NCI-H2029 (cell line): ENCODE measurements at regions not wholly inside any gene's neighbourhood (a gene's known extent, or its start where the extent isn't known, plus 50 kb on each side); places are given as distances from the start of the nearest gene placed in this dataset.

Experiments used
- DNase-seq: peaks from one replicate; lab custom pipeline; 2025; lab: John Stamatoyannopoulos, UW

DNA sequence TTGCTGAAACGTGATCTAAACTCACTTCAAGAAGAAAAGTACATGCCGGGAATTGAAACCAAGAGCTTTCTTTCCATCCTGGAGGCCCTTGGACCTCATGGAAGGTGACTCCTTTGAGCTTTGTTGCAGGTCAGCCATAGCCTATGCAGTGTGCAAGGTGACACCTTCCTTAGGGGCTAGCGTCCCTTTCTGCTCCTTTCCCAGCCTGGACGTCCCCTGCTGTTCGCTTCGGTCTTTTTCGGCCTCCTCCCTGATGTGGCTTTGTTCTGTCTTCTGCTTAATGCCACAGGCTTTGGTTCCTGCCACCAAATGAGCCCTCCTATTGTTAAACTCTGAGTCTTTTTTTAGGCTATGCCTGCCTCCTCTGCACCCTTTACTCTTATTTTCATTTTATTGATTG, 308.8 kb downstream of the BRINP2 start:
- DNase-seq, result no peak

GRCh38 chr1:177476676-177477075, 305.9 kb downstream of the BRINP2 start:
- no peak for DNase-seq

GRCh38 chr1:177472567-177472966, 301.8 kb downstream of the BRINP2 start:
- no peak for DNase-seq

GRCh38 chr1:177471244-177471643, 300.5 kb downstream of the BRINP2 start:
- DNase-seq, result no peak

DNA sequence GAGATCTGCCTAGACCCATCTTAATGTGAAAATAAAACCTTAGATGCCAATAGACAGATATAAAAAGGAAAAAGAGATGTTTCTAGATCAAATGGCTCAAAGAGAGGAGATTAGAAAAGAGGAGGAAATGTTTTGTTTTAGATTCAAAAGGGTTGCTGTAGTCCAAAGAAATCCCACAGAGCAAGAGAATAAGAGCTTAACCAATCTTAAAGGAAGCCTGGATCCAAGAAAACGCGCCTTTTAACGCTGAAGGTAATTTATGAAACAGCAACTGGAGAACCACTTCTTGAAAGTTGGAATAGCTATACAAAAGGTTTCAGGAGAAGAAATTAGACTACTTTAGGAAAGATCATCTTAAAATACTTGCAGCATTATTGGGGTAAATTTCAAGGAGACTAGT, 298.8 kb downstream of the BRINP2 start:
- no peak for DNase-seq

- no peak for DNase-seq
Observed at GRCh38 chr1:177466286-177466685, 295.5 kb downstream of the BRINP2 start.

- DNase-seq, result no peak
Observed at GRCh38 chr1:177464686-177465085, 293.9 kb downstream of the BRINP2 start.

GRCh38 chr1:177451191-177451590, 280.4 kb downstream of the BRINP2 start:
- DNase-seq, result no peak

DNA sequence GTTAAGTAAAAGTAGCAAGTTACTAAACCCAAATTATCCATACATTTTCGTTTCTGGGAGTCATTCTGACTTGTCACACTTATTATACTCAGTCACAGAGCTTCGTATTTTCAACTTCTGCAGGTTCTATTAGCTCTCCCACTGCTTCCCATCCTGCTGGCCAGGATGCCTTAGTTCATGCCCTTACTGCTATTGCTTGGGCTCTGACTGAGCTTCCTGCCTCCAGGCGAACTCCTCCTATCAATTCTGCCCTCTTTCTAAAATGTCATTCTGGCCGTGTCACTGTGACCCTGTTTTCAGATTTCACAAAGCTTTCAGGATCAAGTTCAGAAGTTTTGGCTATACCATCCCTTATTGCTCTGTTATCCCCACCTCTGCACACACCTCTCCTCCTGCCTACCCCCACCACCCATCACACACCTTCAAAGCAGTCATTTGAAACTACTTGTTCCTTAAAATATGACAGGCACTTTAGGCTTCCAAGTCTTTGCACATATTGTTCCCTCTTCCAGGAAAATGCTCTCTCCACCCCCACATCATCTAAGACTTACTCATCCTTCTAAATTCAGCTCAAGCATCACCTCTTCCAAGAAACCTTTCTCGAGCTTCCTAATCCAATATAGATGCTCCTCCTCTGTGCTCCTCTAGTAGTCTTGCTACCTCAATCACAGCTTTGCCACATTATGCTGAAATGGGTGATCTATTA, 278.0 kb downstream of the BRINP2 start:
- DNase-seq, result no peak

GRCh38 chr1:177448036-177448615, 277.4 kb downstream of the BRINP2 start:
- no peak for DNase-seq

DNA sequence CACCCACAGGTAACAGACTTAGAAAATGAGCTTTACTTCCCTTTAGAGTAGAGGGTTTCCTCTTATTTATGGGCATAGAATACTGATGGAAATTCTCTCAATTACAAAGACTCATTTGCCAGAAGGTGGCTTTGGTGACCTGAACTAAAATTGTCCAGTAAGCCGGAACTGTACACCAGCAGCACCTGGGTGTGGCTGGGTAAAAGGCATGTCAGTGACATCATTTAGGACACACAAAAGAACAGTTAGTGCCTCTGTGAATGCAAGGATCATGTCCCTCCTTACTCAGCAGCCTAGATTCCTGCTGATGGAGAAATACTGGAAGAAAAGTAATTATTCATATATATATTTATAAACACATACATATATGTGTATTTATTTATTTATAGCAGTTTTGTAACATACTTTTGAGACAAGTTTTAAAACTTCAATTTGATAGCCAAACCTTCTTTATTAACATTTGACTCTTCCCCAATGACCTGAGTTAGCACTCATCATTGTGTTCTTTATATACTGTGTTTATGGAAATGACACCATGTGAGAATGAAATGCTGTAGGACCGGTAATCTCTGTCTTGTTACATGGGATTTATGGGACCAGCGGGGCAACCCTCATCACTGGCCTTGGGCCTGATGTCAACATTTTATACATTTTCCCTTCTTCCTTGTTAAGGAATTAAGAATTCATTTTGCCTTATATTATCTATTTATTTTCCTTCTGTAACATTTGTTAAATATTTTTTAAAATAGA, 274.4 kb downstream of the BRINP2 start:
- DNase-seq, result no peak

- no peak for DNase-seq
Observed at GRCh38 chr1:177443003-177443402, 272.2 kb downstream of the BRINP2 start.

GRCh38 chr1:177442584-177442983, 271.8 kb downstream of the BRINP2 start:
- DNase-seq, result no peak

DNA sequence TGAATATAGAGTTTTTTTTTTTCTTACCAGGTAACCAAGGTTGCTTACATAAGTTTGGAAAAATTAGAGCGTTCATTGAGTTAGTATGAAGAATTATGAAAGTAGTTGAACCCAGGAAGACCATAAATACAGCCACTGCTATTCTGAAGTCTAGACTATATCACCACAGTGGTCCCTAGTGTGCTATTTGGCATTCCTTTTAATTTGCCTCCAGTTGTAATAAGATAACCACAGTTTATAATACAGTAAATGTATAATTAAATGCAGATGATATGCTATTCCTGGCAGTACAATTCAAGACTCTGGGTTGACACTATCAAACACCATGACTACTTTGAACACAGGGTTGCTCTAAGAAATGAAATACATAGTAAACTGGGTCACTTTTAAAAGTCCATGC, 270.5 kb downstream of the BRINP2 start:
- DNase-seq, result no peak

DNA sequence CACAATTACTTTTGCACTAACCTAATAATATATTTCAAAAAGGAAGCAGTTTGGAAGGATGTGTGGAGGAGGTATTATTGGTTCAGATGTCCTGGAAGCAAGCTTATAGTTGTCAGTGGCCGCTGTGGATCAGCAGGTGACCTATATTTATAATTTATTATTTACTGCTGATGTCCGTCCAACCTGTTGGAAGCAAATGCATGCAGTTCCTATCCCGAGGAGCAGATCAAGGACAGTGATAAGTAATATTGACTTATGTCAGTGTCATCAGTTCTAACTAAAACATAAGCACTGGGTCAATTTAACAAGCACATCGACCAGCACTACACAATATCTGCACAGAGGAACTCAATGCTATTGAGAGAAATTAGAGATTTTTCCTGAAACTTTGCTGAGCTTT, 270.1 kb downstream of the BRINP2 start:
- DNase-seq, result no peak

- no peak for DNase-seq
Observed at GRCh38 chr1:177439301-177439700, 268.5 kb downstream of the BRINP2 start.

DNA sequence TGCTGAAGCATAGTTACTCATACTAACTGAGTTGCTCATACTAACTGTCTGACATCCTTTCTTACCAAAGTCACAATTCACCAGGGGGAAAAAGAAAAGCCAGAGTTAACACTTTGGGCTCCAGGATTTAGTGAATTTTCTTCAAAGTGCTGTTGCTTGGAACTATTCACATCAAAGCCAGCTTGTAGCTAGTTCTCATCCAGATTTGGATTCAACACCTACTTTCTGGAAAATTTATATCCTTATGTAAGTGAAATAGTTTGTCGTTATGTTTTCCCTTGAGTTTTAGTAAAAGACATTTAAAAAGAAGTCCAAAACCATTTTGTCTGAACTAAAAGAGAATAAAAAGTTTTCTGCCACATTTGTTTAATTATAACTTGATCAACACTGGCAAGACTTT, 264.6 kb downstream of the BRINP2 start:
- no peak for DNase-seq

- no peak for DNase-seq
Observed at GRCh38 chr1:177432897-177433296, 262.1 kb downstream of the BRINP2 start.

DNA sequence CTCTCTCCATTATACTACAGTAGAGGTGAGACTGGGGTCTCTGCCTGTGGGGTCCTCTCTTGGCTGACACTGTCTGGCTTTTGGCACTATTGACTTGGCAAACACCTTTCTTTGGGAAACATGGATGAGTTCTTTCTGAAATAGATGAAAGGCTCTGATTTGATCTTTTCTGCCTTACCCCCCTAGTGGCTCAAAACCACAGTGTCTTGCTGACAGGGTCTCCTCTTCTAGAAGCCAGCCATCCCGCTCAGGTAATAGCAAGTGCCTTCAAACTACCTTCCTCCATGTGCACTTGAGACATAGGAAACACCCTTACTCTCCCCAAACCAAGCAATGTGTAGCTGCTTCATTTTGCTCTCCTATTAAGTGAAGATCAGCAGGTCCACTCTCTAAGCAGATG, 260.4 kb downstream of the BRINP2 start:
- no peak for DNase-seq

DNA sequence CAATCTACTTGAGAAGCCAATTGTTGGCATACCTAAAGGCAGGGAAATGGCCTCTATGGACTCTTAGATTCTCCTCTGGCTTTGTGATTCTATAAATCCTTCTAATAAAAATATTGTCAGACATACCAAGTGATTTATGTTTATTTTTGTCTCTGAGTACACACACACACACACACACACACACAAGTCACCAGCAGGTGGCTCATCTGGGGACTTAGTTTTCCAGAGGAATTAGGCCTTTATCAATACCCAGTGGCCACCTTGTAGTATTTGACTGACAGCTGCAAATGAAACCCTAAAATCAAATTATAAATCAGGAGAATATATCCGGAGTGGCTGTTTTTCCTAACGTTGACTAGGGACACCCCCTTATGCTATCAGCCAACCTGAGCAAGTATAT, 258.5 kb downstream of the BRINP2 start:
- no peak for DNase-seq

DNA sequence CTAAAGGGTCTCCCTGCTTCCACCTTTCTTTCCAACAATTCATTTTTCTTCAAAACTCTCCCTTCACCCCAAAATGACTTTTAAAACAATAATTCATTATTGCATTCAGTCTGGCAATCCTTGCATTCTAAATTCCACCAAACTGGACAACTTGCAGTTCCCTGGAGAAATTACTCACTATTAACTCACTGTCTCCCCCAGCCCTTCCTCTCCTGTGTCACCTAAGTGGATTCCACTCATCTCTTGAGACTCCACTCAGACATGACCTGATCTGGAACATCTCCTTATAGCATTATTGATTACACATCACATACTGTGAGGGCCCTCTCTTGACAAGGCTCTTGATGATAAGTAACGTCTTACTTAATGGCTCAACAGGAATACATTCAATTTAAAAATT, 257.1 kb downstream of the BRINP2 start:
- DNase-seq, result no peak

- no peak for DNase-seq
Observed at GRCh38 chr1:177426497-177426896, 255.7 kb downstream of the BRINP2 start.

- DNase-seq, result no peak
Observed at GRCh38 chr1:177425199-177425598, 254.4 kb downstream of the BRINP2 start.
